Epithelial cell of esophagus (primary cell): ENCODE measurements at regions not wholly inside any gene's neighbourhood (a gene's known extent, or its start where the extent isn't known, plus 50 kb on each side); places are given as distances from the start of the nearest gene placed in this dataset.
"Not testable (repeated sequence)": the region's sequence is repeated elsewhere in the genome, so short reads cannot be mapped to it uniquely, and the experiment has no call there.

Source experiments
- DNase-seq: peaks from one replicate; pipeline ENCODE4 v3.0.0; 2010; ENCODE audit warnings: low read depth
- H3K4me3 ChIP-seq: 2 replicates; pipeline ENCODE4 v1.5.1; 2011; ENCODE audit warnings: mild to moderate bottlenecking, low read length, control low read depth
- TF ChIP-seq, protein P1 (sequence below): IDR thresholded peaks from 2 replicates; pipeline ENCODE4 v1.5.1; 2011; ENCODE audit warnings: low read depth, mild to moderate bottlenecking, low read length, control low read depth, inconsistent platforms; ENCODE audit not compliant: insufficient read depth; ENCODE audit errors: missing control alignments

DNA sequence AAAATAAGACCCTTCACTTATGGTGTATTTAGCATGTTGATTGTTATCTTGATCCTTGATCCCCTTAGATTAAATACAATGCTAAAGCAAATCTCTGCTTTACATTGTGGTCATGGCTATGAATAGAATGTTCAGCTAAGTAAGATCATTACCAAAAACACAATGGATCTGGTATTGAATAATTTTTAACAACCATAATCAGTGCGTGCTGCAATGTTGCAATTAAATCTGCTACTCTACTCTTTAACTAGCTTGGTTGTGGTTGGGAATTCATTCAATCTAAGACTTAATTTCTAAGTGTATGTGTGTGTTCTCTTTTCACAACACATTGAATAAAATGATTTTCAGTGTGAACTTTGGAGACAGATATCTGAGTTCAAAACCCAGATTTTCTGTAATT, 442.5 kb upstream of the ZNF804A start:
- TF ChIP-seq, protein P1, sequence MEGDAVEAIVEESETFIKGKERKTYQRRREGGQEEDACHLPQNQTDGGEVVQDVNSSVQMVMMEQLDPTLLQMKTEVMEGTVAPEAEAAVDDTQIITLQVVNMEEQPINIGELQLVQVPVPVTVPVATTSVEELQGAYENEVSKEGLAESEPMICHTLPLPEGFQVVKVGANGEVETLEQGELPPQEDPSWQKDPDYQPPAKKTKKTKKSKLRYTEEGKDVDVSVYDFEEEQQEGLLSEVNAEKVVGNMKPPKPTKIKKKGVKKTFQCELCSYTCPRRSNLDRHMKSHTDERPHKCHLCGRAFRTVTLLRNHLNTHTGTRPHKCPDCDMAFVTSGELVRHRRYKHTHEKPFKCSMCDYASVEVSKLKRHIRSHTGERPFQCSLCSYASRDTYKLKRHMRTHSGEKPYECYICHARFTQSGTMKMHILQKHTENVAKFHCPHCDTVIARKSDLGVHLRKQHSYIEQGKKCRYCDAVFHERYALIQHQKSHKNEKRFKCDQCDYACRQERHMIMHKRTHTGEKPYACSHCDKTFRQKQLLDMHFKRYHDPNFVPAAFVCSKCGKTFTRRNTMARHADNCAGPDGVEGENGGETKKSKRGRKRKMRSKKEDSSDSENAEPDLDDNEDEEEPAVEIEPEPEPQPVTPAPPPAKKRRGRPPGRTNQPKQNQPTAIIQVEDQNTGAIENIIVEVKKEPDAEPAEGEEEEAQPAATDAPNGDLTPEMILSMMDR, result no peak
- H3K4me3 ChIP-seq, result no peak overlapping the region
- no peak for DNase-seq

DNA sequence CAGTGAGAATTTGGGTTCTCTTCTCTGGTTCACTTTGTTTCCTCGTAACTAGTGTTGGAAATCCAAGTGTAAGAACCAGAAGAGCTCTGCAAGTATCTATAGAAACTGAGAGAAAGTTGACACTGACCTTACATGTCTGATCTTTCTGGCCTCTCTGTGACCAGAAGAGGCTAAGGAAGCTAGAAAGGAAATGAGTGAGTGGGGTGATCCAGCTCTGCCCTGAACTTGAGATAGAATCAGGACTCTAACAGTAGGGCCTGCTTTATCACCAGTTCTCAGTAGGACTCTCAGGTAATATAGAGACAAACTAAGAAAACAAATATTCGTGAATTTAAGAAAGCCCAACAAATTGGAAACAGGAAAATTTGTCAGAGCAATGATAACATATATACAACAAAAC, 441.2 kb upstream of the ZNF804A start:
- TF ChIP-seq, protein P1, result no peak
- H3K4me3 ChIP-seq, result no peak overlapping the region
- DNase-seq, result no peak

DNA sequence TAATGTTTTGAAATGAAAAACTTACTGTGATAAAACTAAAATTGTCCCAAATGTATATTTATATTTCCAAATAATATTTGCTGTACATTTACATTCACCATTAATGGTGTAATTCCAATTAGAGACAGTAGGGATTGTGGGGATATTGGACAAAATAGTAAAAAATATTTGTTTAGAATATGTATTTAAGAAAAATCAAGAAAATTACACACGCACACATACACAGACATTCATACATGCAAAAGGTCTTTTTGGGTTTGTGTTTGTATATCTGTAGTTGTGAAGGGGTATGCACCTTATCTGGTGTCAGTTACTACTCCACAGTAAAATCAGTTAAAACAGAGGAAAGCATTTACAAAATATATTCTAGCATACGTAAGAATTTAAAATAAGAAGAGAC, 435.9 kb upstream of the ZNF804A start:
- DNase-seq, result no peak
- TF ChIP-seq, protein P1, result no peak

GRCh38 chr2:184168823-184169222, 429.5 kb upstream of the ZNF804A start:
- not testable (repeated sequence) for DNase-seq

More for the DNA sequence above, 435.9 kb upstream of the ZNF804A start:
- H3K4me3 ChIP-seq, result no peak overlapping the region

GRCh38 chr2:184169366-184169765, 429.0 kb upstream of the ZNF804A start:
- TF ChIP-seq, protein P1, result no peak
- no peak overlapping the region for H3K4me3 ChIP-seq
- no peak for DNase-seq

More at GRCh38 chr2:184168823-184169222, 429.5 kb upstream of the ZNF804A start:
- H3K4me3 ChIP-seq, result not testable (repeated sequence)

- TF ChIP-seq, protein P1, result no peak
- H3K4me3 ChIP-seq, result no peak overlapping the region
- no peak for DNase-seq
These were observed 423.7 kb upstream of the ZNF804A start for GRCh38 chr2:184174493-184175104.

- TF ChIP-seq, protein P1, result no peak
- no peak for DNase-seq
- H3K4me3 ChIP-seq, result no peak overlapping the region
These were observed 420.1 kb upstream of the ZNF804A start for GRCh38 chr2:184178229-184178628.

DNA sequence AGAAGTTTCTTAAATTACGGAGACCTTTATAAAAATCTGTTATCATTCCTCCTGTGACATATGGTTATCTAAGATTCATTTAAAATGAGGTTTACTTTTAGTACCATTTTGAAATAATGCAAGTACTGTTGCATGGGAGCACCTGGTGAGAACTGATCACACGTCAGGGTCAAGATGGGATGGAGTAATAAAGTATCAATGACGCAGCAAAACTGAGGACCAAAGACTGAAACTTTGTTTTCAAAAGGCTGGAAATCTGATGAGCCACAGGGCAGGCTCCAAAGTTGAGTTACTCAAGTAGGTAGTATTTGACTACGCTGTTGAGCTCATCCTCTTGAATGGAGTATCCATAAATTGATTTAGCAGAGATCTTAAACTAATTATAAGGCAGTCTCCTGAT, 411.9 kb upstream of the ZNF804A start:
- H3K4me3 ChIP-seq, result no peak overlapping the region
- no peak for DNase-seq
- TF ChIP-seq, protein P1, result no peak
